Kidney glomerular epithelial cell (primary cell): ENCODE measurements at regions not wholly inside any gene's neighbourhood (a gene's known extent, or its start where the extent isn't known, plus 50 kb on each side); places are given as distances from the start of the nearest gene placed in this dataset.
"Not testable (repeated sequence)": the region's sequence is repeated elsewhere in the genome, so short reads cannot be mapped to it uniquely, and the experiment has no call there.

Experiments
- DNase-seq: peaks from one replicate; lab custom pipeline; 2025; lab: John Stamatoyannopoulos, UW

DNA sequence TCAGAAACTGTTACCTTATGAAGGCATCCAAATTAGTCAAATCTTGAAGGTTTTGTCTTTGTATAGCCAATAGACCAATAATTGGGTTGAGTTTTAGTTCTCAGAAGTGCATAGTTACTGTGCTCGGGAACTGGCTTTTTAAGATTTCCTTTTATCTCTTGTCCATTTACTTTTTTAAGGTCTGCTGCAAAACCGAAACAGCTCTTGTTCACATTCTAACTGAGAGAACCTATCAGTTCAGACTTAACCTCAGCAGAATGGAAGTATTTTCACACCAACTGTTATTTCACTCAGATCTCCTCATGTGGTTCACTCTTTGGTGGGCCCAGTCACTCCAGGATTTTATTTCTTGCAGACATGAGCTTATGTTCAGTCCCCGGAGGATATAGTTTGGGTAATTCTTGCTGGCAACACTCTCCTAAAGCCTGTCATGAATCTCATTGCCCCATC is 55.5 kb downstream of the TPBG start:
- no peak for DNase-seq

DNA sequence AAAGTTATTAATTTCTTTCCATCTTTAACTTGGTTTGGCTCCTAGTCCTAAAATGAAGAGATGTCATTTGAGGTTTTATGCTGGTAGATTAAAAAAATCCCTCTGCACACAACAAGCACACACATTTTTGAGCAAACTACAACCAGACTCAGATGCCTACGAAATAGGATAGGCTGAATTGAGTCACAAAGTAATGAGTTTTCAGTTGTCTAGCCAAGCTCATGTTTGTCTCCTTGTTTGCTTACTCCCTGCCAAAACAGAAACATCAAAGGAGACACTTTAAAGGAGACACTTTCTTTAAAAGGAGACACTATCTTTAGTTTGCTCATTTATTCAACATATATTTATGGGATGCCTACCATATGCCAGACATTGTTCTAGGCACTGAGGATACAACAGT is 56.2 kb downstream of the TPBG start:
- DNase-seq: no peak

DNA sequence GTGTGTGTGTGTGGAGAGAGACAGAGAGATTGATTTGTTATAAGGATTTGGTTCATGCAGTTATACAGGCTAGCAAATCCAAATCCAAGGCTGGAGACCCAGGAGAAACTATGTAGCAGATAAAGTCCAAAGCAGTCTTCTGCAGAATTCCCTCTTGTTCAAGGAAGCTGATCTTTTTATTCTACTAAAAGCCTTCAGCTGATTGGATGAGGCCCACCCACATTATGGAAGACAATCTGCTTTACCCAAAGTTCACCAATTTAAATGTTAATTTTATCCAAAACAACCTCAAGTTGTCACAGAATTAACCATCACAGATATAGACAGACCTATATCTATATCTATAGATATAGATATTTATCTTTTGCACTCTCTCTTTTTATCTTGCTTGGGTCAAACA is 67.0 kb downstream of the TPBG start:
- DNase-seq: no peak

DNA sequence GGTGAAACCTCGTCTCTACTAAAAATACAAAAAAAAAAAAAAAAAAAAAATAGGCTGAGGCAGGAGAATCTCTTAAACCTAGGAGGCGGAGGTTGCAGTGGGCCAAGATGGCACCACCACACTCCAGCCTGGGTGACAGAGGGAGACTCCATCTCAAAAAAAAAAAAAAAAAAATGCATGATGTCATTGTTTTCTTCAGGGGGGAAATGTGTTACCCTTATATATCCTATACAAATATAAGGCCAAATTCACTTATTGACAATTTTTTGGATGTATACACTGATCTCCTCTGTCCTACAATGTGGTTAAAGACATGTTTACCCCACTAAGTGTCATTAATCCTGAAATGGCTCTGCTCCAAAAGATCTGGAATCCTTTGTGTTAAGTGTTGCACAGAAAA is 73.1 kb downstream of the TPBG start:
- DNase-seq: no peak

DNA sequence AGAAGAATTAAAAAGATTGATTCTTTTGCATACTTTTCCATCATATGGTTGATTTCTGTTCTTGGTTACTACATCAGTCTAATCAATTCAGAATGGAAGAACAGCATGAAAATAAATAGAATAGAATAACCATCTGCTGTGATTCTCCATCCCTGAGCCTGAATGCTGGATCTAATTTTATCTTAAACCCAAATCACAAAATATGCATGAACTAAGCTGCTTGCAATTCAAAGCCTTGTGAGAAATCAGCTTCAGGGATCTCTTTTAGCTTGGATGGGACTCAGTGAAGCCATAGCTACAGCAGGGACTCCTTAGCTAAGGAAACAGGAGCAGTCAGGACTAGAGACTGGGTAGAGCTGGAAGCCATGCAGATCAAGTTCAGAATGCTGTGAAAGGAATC is 74.1 kb downstream of the TPBG start:
- no peak for DNase-seq

DNA sequence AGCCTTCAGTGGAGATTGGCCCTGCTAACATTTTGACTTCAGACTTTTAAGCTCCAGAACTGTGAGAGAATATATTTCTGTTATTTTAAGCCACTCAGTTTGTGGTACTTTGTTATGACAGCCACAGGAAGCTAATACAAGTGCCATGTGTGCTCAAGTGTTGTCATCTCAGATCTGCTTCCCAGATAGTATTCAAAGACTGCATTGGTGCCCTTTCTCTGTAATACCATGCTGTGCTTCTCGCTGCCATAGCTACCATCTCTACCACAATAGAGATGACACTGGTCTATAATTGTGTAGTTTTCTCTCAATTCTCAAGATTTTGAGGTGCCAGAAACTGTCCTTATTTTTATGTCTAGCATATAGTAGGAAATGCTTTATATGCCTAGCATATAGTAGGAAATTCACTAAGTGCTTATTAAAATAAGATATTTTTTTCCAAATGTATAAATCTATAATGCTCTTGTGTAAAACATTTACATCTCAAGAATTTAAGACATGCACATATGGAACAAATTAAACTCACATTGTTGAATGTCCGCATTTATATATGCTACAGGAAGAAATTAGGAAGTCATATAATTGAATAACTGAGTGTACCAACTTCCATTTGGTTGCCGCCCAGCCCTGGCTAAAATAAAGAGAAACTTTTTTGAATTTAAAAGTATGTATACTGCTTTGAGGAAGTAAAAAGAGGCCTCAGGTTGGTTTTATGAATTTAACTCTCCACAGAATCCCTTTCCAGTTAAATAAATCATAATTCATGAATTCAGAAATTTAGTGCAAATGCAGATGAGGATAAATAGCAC is 77.6 kb downstream of the TPBG start:
- DNase-seq: no peak

DNA sequence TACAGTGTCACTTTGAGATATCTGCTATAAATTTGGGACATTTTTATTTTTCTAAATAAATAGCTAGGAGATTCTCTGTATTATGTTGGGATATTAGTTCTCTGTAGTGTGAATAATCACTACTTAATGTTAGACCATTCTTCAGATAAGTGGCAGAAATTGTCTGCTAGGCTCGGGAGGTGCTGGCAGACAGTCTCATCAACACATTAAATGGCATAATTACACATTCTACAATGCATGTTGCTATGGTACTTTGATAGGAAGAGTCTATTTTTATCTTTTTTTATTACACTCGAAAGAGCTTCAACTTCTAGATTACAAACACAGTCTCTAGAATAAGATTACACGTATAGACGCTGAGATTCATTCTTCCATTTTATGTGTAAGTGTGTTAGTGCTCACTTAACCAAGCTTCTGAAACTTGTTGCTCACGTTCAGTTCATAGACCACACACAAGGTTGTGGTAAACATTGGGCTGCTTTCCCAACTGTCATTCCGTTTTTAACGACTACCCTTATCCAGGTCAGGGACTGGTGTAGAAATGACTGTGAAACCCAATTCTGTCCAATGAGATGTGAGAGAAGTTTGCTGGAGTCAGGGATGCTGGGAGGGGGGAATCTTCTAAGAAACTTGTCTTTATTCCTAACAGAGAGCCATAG is 78.6 kb downstream of the TPBG start:
- DNase-seq: no peak

DNA sequence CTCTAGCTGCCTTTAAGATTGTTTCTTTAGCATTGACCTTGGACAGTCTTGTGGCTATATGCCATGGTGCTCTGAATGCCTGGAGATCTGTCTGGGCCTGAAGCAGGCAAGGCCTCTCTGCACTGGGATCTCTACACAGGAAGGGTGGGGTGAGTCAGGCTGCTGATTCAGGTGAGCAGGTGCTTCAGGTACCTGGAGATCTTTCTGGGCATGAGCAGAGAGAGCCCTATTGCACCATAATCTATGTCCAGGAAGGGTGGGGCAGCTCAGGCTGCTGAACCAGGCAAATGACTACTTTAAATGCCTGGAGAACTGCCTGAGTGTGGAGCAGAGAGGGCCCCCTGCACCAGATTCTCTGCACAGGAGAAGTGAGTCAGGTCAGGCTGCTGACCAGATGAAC is 94.5 kb downstream of the TPBG start:
- DNase-seq: no peak

DNA sequence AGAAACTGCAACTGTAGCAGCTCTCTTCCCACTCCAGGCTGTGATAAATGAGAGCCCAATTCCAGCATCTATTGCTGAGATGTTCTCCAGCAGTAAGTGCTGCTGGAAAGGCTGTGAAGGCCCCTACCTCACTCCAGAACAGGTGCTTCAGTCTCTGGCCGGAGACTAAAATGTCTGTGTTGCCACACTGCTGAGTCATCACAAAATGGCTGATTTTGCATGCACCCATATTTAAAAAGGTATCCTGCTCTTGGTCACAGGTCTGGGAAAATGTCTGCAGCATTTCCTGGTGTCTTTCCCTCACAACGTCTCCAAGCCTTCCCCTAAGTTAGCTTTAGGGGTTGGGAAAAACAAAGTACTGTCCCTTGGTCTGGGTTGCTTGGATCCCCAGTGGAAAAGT is 95.1 kb downstream of the TPBG start:
- no peak for DNase-seq

DNA sequence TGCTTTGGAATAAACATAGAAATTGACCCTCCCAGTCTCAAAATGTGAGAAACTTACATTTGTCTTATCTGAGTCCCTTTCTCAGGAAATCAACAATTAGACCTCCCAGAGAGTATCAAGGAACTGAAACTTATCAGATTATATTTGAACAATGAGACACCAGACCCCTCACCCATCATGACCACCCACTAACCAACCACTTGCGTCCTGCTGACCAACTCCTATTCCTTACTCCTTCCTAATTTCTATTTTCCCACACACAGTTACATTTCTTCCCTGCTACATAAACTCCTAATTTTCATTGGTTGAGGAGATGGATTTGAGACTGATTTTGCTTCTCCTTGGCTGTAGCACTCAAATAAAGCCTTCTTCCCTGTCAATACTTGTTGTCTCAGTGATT is 97.9 kb downstream of the TPBG start:
- DNase-seq: no peak

DNA sequence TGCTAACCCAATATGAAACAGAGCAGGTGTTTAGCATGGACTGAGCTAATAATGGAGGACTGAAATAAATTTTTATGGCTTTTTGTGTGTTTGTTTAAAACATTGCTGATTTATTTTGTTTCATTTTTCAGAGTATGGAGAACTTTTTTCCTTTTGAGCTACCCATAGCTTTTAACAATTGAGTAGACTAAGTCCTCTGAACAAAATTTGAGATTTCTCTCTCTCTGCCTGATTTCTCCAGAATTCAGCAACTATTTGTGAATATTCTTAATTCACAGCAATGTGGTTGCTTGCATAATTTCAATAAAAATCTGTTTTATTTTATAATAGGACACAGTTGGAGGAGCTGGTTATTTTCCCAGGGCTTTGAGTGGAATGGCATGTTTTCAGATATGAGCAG is 103.7 kb downstream of the TPBG start:
- DNase-seq: no peak

DNA sequence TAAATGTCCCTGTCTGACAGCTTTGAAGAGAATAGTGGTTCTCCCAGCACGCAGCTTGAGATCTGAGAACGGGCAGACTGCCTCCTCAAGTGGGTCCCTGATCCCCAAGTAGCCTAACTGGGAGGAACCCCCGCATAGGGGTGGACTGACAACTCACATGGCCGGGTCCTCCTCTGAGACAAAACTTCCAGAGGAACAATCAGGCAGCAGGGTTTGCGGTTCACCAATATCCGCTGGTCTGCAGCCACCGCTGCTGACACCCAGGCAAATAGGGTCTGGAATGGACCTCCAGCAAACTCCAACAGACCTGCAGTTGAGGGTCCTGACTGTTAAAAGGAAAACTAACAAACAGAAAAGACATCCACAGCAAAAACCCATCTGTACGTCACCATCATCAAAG is 106.5 kb downstream of the TPBG start:
- DNase-seq: not testable (repeated sequence)

DNA sequence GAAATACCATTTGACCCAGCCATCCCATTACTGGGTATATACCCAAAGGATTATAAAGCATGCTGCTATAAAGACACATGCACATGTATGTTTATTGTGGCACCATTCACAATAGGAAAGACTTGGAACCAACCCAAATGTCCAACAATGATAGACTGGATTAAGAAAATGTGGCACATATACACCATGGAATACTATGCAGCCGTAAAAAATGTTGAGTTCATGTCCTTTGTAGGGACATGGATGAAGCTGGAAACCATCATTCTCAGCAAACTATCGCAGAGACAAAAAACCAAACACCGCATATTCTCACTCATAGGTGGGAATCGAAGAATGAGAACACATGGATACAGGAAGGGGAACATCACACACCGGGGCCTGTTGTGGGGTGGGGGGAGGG is 111.5 kb downstream of the TPBG start:
- not testable (repeated sequence) for DNase-seq

DNA sequence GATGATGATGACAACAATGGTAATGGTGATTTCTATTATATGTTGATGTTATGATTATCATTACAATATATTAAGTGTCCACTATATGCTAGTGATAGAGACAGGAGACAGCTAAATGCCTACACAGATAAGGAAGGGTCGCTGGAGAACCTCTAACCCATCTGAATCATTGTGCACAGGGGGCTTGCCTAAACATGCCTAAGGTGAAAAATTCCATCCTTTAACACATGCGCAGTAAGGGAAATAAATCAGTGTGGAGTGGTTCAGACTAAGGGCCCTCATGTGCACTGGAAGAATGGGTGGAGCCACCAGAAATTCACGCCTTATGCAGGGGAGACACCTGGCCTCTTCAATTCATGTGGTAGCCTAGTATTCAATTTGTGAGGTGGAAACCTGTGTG is 120.4 kb downstream of the TPBG start:
- no peak for DNase-seq

DNA sequence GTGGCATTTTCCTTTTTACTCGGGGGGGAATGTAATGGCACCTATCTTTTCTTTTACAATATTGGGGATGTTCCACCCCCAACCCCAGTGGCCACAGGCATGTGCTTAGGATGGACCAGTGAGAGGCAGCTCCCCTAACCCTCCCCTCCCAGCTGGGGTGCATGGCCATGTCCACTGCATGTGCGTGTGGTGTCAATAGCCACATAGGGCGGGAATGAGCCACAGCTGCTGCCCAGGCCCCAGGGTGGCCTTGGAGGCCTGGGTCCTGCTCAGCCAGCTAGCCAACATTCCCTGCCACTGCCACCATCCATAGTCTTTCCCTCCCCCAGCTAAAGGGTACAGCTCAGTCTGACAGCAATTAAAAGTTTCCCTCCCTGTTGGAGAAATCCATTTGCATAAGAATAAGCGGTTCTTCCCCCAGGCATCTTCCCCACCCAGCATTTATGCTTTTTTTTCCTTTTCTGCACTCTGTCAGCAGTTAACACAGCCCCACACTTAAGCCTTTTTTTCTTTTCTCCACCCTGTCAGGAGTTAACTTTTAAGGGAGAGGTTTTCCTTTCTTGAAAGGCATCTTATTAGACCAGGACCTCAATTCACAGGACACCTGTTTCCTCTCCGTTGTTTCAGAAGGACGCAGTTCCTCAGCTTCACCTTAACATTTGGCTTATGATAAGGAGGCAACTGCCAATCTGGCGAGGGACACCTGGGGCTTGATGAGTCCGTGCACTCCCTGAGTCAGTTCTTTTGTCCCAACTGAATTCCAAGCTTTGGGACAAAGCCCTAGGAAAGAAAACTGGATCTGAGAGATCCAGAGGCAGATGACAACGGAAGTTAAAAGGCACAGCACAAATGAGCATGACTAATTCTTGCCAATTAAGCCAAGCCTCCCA is 121.4 kb downstream of the TPBG start:
- no peak for DNase-seq

DNA sequence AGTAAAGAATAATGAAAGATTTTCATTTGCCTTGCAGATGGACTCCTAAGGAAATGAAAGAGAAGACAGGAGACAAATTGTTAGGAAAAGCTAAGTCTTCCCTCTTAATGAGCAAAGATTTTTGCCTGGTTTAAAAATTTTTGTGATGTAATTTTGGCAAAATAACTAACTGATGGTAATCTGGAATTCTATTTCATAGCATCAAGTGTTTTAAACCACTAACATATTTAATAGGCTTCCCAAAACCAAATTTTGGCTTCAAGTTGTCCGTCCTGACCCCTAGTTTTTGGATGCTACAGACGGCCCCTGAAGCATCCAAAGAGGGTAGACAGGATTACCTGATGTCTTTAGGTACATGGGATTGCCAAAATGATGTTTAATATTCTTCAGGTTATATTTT is 124.3 kb downstream of the TPBG start:
- DNase-seq: no peak

DNA sequence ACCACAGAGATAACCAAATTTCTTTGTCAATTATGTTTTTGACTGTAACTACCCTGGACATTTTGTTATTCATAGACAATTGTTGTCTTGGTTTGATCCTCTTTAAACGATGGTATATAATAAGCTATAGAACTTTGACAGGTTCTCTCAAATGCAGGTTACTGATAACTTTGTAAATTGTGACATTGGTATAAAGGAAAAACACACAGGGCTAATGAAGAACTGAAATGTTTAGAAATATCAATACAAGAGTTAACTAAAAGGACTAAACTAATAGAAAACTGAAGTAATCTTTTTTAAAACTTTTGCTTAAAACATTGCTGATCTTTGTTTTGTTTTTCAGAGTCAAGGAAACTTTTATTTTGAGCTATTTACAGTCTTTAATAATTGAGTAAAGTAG is 124.8 kb downstream of the TPBG start:
- DNase-seq: no peak

DNA sequence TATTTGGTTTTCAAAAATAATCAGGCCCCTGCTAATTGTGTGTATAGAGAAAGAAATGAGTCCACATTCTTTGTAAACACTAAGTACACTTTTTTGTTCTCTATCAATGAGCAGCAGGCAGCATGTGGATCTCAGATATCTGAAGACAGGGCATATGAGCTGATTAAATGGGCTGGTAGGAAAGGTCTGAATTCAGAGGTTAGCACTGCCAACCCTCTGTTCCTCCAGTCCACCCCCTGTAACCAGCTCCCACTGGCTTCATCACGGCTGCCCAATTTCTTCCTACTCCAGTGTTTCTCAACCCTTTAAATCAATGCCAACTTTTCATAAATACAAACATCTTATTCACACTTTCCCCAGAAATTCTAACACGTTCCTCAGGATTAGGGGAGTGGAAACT is 128.5 kb downstream of the TPBG start:
- no peak for DNase-seq

DNA sequence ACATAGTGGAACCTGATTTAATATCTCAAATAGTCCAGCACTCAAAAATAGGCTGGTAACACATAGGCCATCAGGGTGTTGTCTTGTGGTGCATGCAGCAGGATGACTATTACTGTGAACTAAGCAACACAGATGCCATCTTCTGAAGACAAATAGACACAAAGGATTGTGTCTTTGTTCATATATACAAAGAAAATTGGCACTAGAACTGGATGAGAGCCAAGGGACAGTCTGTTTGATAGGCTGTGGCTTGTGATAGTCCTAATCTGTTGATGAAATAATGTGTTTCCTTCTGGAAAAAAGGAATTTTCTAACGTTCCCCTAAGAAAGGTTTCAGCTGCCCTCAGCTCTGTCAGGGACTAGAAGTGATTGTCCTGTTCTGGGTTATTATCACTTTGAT is 129.8 kb downstream of the TPBG start:
- no peak for DNase-seq

DNA sequence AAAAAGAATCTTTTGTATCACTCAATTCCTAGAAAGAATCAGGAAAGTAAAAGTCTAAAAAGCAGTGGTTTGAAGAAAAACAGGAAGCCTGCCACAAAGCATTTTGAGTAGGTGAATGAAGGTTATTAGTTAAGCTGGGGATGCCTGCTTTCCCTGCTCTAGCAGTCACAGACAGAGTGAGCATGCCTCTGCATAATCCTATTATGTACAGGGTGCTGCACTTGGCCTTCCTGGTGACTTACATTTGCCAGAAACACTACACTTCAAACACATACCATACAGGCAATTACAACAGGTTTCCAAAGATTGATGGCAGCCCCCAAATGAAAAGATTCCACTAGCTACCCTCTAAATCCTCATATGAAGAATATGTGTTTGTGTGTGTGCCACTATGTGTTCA is 130.8 kb downstream of the TPBG start:
- no peak for DNase-seq

DNA sequence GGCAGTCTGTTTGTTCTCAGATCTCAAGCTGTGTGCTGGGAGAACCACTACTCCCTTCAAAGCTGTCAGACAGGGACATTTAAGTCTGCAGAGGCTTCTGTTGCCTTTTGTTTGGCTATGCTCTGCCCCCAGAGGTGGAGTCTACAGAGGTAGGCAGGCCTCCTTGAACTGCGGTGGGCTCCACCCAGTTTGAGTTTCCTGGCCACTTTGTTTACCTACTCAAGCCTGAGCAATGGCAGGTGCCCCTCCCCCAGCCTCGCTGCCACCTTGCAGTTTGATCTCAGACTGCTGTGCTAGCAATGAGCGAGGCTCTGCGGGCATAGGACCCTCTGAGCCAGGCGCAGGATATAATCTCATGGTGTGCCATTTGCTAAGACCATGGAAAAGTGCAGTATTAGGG is 138.3 kb downstream of the TPBG start:
- not testable (repeated sequence) for DNase-seq

DNA sequence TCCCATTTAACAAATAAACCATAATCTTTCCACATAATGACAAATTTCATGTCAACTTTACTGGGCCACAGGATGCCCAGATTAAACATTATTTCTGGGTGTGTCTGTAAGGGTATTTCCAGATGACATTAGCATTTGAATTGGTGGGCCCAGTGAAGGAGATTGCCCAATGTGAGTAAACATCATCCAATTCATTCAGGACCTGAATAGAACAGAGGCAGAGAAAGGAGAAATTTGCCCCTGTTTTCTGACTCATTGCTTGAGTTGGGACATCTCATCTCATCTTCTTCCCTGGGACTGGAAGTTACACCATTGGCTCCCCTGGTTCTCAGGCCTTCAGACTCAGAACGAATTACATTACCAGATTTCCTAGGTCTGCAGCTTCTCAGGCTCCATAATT is 142.9 kb downstream of the TPBG start:
- DNase-seq: no peak

DNA sequence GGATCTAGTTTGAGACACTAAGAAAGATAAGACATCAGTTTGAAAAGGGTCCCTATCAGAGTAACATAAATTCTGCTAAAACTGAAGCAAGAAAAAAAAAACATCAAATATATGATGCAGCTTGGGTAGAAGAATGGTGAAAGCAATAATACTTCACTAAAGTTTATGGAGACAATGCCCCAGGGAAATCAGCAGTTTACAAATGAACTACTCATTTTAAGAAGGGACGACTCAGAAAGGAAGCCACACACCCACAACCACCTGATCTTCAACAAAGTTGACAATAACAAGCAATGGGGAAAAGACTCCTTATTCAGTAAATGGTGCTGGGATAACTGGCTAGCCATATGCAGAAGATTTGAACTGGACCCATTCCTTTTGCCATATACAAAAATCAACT is 143.5 kb downstream of the TPBG start:
- DNase-seq: no peak
